HEK293 (cell line): ENCODE measurements at regions not wholly inside any gene's neighbourhood (a gene's known extent, or its start where the extent isn't known, plus 50 kb on each side); places are given as distances from the start of the nearest gene placed in this dataset.

Experiments used
- CTCF ChIA-PET: fragments of 350-600 bp; formaldehyde crosslinking; extraction: SDS; loops from one replicate; lab custom pipeline; 2021; ENCODE audit warnings: antibody characterized with exemption; lab: Yijun Ruan, JAX
- POLR2A ChIA-PET: fragments of 300-600 bp; formaldehyde crosslinking; extraction: SDS; loops from one replicate; lab custom pipeline; 2020; ENCODE audit warnings: antibody characterized with exemption, inconsistent platforms; lab: Yijun Ruan, JAX
- H3K27ac ChIP-seq: fragments of 200-500 bp; sonication (Bioruptor generic); 2 replicates; pipeline ENCODE4 v1.5.1; 2014; ENCODE audit warnings: low read depth, low read length, control low read depth, inconsistent platforms; ENCODE audit errors: extremely low read depth
- H3K36me3 ChIP-seq, 2 experiments: fragments of 200-500 bp in 1 of 2; sonication (Bioruptor generic) in 1 of 2; 1 replicate in 1 of 2; 2 replicates in 1 of 2; pipeline ENCODE4 v1.5.1; 2014 to 2017; ENCODE audit warnings: inconsistent platforms in 2 of 2, low read length in 2 of 2; ENCODE audit not compliant: control insufficient read depth in 2 of 2, insufficient read depth in 1 of 2
- H3K4me1 ChIP-seq: fragments of 200-500 bp; sonication (Bioruptor generic); 2 replicates; pipeline ENCODE4 v1.5.1; 2014; ENCODE audit warnings: mild to moderate bottlenecking, low read length, inconsistent platforms; ENCODE audit not compliant: control insufficient read depth, insufficient read depth
- H3K4me3 ChIP-seq: 2 replicates; pipeline ENCODE4 v1.5.1; 2011; ENCODE audit warnings: low read depth, mild to moderate bottlenecking, control low read depth, low read length, moderate library complexity
- H3K9me3 ChIP-seq: fragments of 200-500 bp; sonication (Bioruptor generic); 2 replicates; pipeline ENCODE4 v1.5.1; 2014; ENCODE audit warnings: low read depth, low read length, inconsistent platforms; ENCODE audit not compliant: control insufficient read depth, insufficient read depth
- BCL11B ChIP-seq: fragments of 450-650 bp; formaldehyde crosslinking; IDR thresholded peaks from 2 replicates; pipeline ENCODE4 v1.5.1; 2016; ENCODE audit warnings: low read depth, missing biosample characterization, missing genetic modification characterization
- ELK4 ChIP-seq: IDR thresholded peaks from 2 replicates; pipeline ENCODE4 v1.6.1; 2011; ENCODE audit warnings: mild to moderate bottlenecking, low read depth, low read length, borderline replicate concordance
- HIC1 ChIP-seq: fragments of 450-650 bp; formaldehyde crosslinking; IDR thresholded peaks from 2 replicates; pipeline ENCODE4 v1.5.1; 2016; ENCODE audit warnings: missing biosample characterization, missing genetic modification characterization
- HOXD13 ChIP-seq: sonication (generic); formaldehyde crosslinking; IDR thresholded peaks from 2 replicates; pipeline ENCODE4 v1.8.0; 2022; ENCODE audit warnings: missing genetic modification reagents, borderline replicate concordance
- INSM2 ChIP-seq: fragments of 450-650 bp; formaldehyde crosslinking; IDR thresholded peaks from 2 replicates; pipeline ENCODE4 v1.5.1; 2016; ENCODE audit warnings: missing biosample characterization, missing genetic modification characterization
- MEIS1 ChIP-seq: sonication (generic); formaldehyde crosslinking; IDR thresholded peaks from 2 replicates; pipeline ENCODE4 v1.8.1; 2022; ENCODE audit warnings: missing genetic modification reagents, mild to moderate bottlenecking, borderline replicate concordance
- MZF1 ChIP-seq: fragments of 450-650 bp; formaldehyde crosslinking; IDR thresholded peaks from 2 replicates; pipeline ENCODE4 v1.5.1; 2017; ENCODE audit warnings: missing biosample characterization, missing genetic modification characterization, borderline replicate concordance
- PRDM1 ChIP-seq: fragments of 450-650 bp; formaldehyde crosslinking; IDR thresholded peaks from 2 replicates; pipeline ENCODE4; 2016; ENCODE audit warnings: missing biosample characterization, missing genetic modification characterization
- SALL2 ChIP-seq: fragments of 450-650 bp; formaldehyde crosslinking; IDR thresholded peaks from 2 replicates; pipeline ENCODE4 v1.5.0; 2017; ENCODE audit warnings: missing biosample characterization, mild to moderate bottlenecking, missing genetic modification characterization, borderline replicate concordance
- SCRT1 ChIP-seq: fragments of 450-650 bp; formaldehyde crosslinking; IDR thresholded peaks from 2 replicates; pipeline ENCODE4 v1.5.1; 2016; ENCODE audit warnings: missing biosample characterization, missing genetic modification characterization, borderline replicate concordance
- TCF7L2 ChIP-seq: IDR thresholded peaks from 2 replicates; pipeline ENCODE4 v1.6.1; 2011; ENCODE audit warnings: low read depth, mild to moderate bottlenecking, inconsistent platforms, low read length, moderate library complexity, borderline replicate concordance
- ZBTB11 ChIP-seq: fragments of 450-650 bp; formaldehyde crosslinking; conservative IDR thresholded peaks from 2 replicates; pipeline ENCODE4 v1.5.1; 2016; ENCODE audit warnings: low read depth, missing biosample characterization, missing genetic modification characterization
- ZBTB20 ChIP-seq: fragments of 450-650 bp; formaldehyde crosslinking; IDR thresholded peaks from 2 replicates; pipeline ENCODE4 v1.5.1; 2016; ENCODE audit warnings: missing biosample characterization, missing genetic modification characterization
- ZBTB26 ChIP-seq: fragments of 450-650 bp; formaldehyde crosslinking; optimal IDR thresholded peaks from 2 replicates; pipeline ENCODE3; 2016; ENCODE audit warnings: missing biosample characterization, mild to moderate bottlenecking, missing genetic modification characterization
- ZBTB8A ChIP-seq: fragments of 450-650 bp; formaldehyde crosslinking; IDR thresholded peaks from 2 replicates; pipeline ENCODE4 v1.5.1; 2016; ENCODE audit warnings: missing biosample characterization, missing genetic modification characterization
- ZFP69B ChIP-seq: fragments of 450-650 bp; formaldehyde crosslinking; IDR thresholded peaks from 2 replicates; pipeline ENCODE4 v1.5.1; 2016; ENCODE audit warnings: missing biosample characterization, missing genetic modification characterization
- ZIC2 ChIP-seq: fragments of 450-650 bp; formaldehyde crosslinking; IDR thresholded peaks from 2 replicates; pipeline ENCODE4 v1.5.1; 2016; ENCODE audit warnings: missing biosample characterization, missing genetic modification characterization
- ZNF10 ChIP-seq: fragments of 450-650 bp; formaldehyde crosslinking; IDR thresholded peaks from 2 replicates; pipeline ENCODE4 v1.5.1; 2017; ENCODE audit warnings: missing biosample characterization, missing genetic modification characterization
- ZNF112 ChIP-seq: fragments of 450-650 bp; formaldehyde crosslinking; IDR thresholded peaks from 2 replicates; pipeline ENCODE4 v1.5.0; 2017; ENCODE audit warnings: missing biosample characterization, missing genetic modification characterization
- ZNF157 ChIP-seq: fragments of 450-650 bp; formaldehyde crosslinking; IDR thresholded peaks from 2 replicates; pipeline ENCODE4 v1.5.1; 2016; ENCODE audit warnings: missing biosample characterization, missing genetic modification characterization
- ZNF16 ChIP-seq: fragments of 450-650 bp; formaldehyde crosslinking; IDR thresholded peaks from 2 replicates; pipeline ENCODE4 v1.5.1; 2016; ENCODE audit warnings: low read depth, missing biosample characterization, missing genetic modification characterization
- ZNF341 ChIP-seq: fragments of 450-650 bp; formaldehyde crosslinking; IDR thresholded peaks from 2 replicates; pipeline ENCODE4; 2016; ENCODE audit warnings: low read depth, missing biosample characterization, missing genetic modification characterization
- ZNF423 ChIP-seq: fragments of 450-650 bp; formaldehyde crosslinking; IDR thresholded peaks from 2 replicates; pipeline ENCODE4 v1.5.1; 2016; ENCODE audit warnings: missing biosample characterization, missing genetic modification characterization
- ZNF548 ChIP-seq: fragments of 450-650 bp; formaldehyde crosslinking; IDR thresholded peaks from 2 replicates; pipeline ENCODE4 v1.5.1; 2016; ENCODE audit warnings: missing biosample characterization, missing genetic modification characterization
- ZSCAN5A ChIP-seq: fragments of 450-650 bp; formaldehyde crosslinking; IDR thresholded peaks from 2 replicates; pipeline ENCODE4 v1.5.1; 2016; ENCODE audit warnings: missing biosample characterization, missing genetic modification characterization

GRCh38 chr5:26553079-26553478, 485.3 kb downstream of the CDH9 start:
- Histone ChIP-seq H3K4me1 (no peaks in the 10 kb centered on the region), H3K36me3 (no peaks in the 10 kb centered on the region), H3K27ac (no peak overlapping the region), H3K9me3 (no peaks in the 10 kb centered on the region), H3K4me3 (no peak overlapping the region)
- ChIA-PET CTCF (no interaction called here), POLR2A (no interaction called here)
- no peak for TF ChIP-seq INSM2 (tag by site-specific recombination)
- TF ChIP-seq HOXD13, result 0 out of 2 replicates have a peak, but pooled peaks have one; percentile 51
- peak; percentile 52 for TF ChIP-seq HIC1 (tag by site-specific recombination)
- TF ChIP-seq MEIS1, result no peak
- TF ChIP-seq ZIC2 (tag by site-specific recombination), result peak; percentile 59
- TF ChIP-seq MZF1 (tag by site-specific recombination), result peak; percentile 28; the same call in 1 of the 2 replicates
- TF ChIP-seq TCF7L2, result peak; percentile 51; the same call in 1 of the 2 replicates
- TF ChIP-seq PRDM1, result no peak

GRCh38 chr5:26543987-26544386, 494.4 kb downstream of the CDH9 start:
- Histone ChIP-seq H3K9me3 (no peaks in the 10 kb centered on the region), H3K36me3 (no peaks in the 10 kb centered on the region), H3K4me1 (no peaks in the 10 kb centered on the region), H3K4me3 (no peak overlapping the region), H3K27ac (no peak overlapping the region)
- TF ChIP-seq ZBTB26, result no peak
- no peak for TF ChIP-seq ZNF112 (tag by site-specific recombination)
- TF ChIP-seq SALL2, result no peak
- TF ChIP-seq ELK4, result no peak
- no peak for TF ChIP-seq ZNF157 (tag by site-specific recombination)
- TF ChIP-seq ZNF341 (tag by site-specific recombination), result no peak
- TF ChIP-seq ZBTB8A (tag by site-specific recombination), result no peak
- no peak for TF ChIP-seq ZBTB11 (tag by site-specific recombination)
- TF ChIP-seq ZBTB20, result no peak
- no peak for TF ChIP-seq ZNF10 (tag by site-specific recombination)
- TF ChIP-seq ZNF548, result no peak
- no peak for TF ChIP-seq BCL11B (tag by site-specific recombination)
- TF ChIP-seq SCRT1 (tag by site-specific recombination), result no peak
- no peak for TF ChIP-seq ZNF423 (tag by site-specific recombination)
- TF ChIP-seq ZSCAN5A (tag by site-specific recombination), result no peak
- no peak for TF ChIP-seq ZNF16
- no peak for TF ChIP-seq ZFP69B (tag by site-specific recombination)
- POLR2A ChIA-PET, result no interaction called here
- CTCF ChIA-PET, result no interaction called here
